Neural cell (in vitro differentiated cells): ENCODE measurements at regions not wholly inside any gene's neighbourhood (a gene's known extent, or its start where the extent isn't known, plus 50 kb on each side); places are given as distances from the start of the nearest gene placed in this dataset.

Source experiments
- H2AFZ ChIP-seq: fragments of 200-600, 300-800 bp; sonication (generic), shearing (Covaris generic); 2 replicates; pipeline ENCODE4 v1.6.0; 2014; ENCODE audit warnings: low read depth, mild to moderate bottlenecking, antibody characterized with exemption, low read length, moderate library complexity
- H3F3A ChIP-seq: fragments of 200-600 bp; shearing (Covaris generic); 2 replicates; pipeline ENCODE4 v1.6.1; 2016; ENCODE audit warnings: mild to moderate bottlenecking, moderate library complexity, mixed read lengths, antibody characterized with exemption, low read length; ENCODE audit not compliant: insufficient read depth, poor library complexity, severe bottlenecking
- H3K27ac ChIP-seq: fragments of 200-600, 300-800 bp; sonication (generic), shearing (Covaris generic); 2 replicates; pipeline ENCODE4 v1.5.1; 2014; ENCODE audit warnings: mild to moderate bottlenecking, low read length, moderate library complexity
- H3K27me3 ChIP-seq: fragments of 300-800, 200-600 bp; sonication (generic), shearing (Covaris generic); 2 replicates; pipeline ENCODE4 v1.6.0; 2014; ENCODE audit warnings: mild to moderate bottlenecking, low read depth, low read length, moderate library complexity; ENCODE audit not compliant: insufficient read depth
- H3K36me3 ChIP-seq: fragments of 300-800, 200-600 bp; sonication (generic), shearing (Covaris generic); 2 replicates; pipeline ENCODE4 v1.5.1; 2014; ENCODE audit warnings: mild to moderate bottlenecking, antibody characterized with exemption, low read length, moderate library complexity; ENCODE audit not compliant: insufficient read depth
- H3K4me2 ChIP-seq: fragments of 300-800, 200-600 bp; sonication (generic), shearing (Covaris generic); 2 replicates; pipeline ENCODE4 v1.6.0; 2014; ENCODE audit warnings: mild to moderate bottlenecking, low read length
- H3K4me3 ChIP-seq: fragments of 300-800, 200-600 bp; sonication (generic), shearing (Covaris generic); 2 replicates; pipeline ENCODE4 v1.5.1; 2014; ENCODE audit warnings: mild to moderate bottlenecking, low read length, moderate library complexity
- H3K79me2 ChIP-seq: fragments of 200-600 bp; shearing (Covaris generic); replicated peaks from 2 replicates; pipeline ENCODE4 v1.6.0; 2014; ENCODE audit warnings: mild to moderate bottlenecking, low read length, moderate library complexity; ENCODE audit not compliant: insufficient read depth
- H3K9ac ChIP-seq: fragments of 300-800, 200-600 bp; sonication (generic), shearing (Covaris generic); 2 replicates; pipeline ENCODE4 v1.6.1; 2016; ENCODE audit warnings: mild to moderate bottlenecking, low read length, mixed read lengths
- H3K9me2 ChIP-seq: fragments of 200-600 bp; shearing (Covaris generic); 2 replicates; pipeline ENCODE4 v1.6.1; 2016; ENCODE audit warnings: mild to moderate bottlenecking, low read length, mixed read lengths; ENCODE audit not compliant: insufficient read depth
- H3K9me3 ChIP-seq: fragments of 200-600, 300-800 bp; sonication (generic), shearing (Covaris generic); 2 replicates; pipeline ENCODE4 v1.6.1; 2016; ENCODE audit warnings: mild to moderate bottlenecking, mixed run types, low read length, moderate library complexity, mixed read lengths
- H4K20me1 ChIP-seq: fragments of 200-600 bp; shearing (Covaris generic); 2 replicates; pipeline ENCODE4 v1.6.1; 2016; ENCODE audit warnings: mild to moderate bottlenecking, mixed run types; ENCODE audit not compliant: insufficient read depth
- EP300 ChIP-seq: fragments of 450-650 bp; conservative IDR thresholded peaks from 2 replicates; pipeline ENCODE4 v1.6.1; 2014; ENCODE audit warnings: antibody characterized with exemption, mild to moderate bottlenecking, moderate library complexity; ENCODE audit not compliant: poor library complexity, severe bottlenecking
- EZH2 ChIP-seq: fragments of 200-600, 300-800 bp; shearing (Covaris generic), sonication (generic); IDR thresholded peaks from 2 replicates; pipeline ENCODE4 v1.6.1; 2014; ENCODE audit warnings: antibody characterized with exemption, low read length, borderline replicate concordance, mild to moderate bottlenecking; ENCODE audit not compliant: insufficient read depth, poor library complexity, severe bottlenecking
- MXI1 ChIP-seq: fragments of 450-650 bp; conservative IDR thresholded peaks from 2 replicates; pipeline ENCODE4 v1.6.1; 2014; ENCODE audit warnings: antibody characterized with exemption, mild to moderate bottlenecking; ENCODE audit not compliant: poor library complexity, severe bottlenecking
- POLR2AphosphoS5 ChIP-seq: IDR thresholded peaks from 2 replicates; pipeline ENCODE4 v1.6.1; 2012
- RAD21 ChIP-seq: fragments of 450-650 bp; conservative IDR thresholded peaks from 2 replicates; pipeline ENCODE4 v1.6.1; 2014; ENCODE audit warnings: antibody characterized with exemption, mild to moderate bottlenecking, moderate library complexity
- SMC3 ChIP-seq: fragments of 450-650 bp; conservative IDR thresholded peaks from 2 replicates; pipeline ENCODE4 v1.6.1; 2014; ENCODE audit warnings: antibody characterized with exemption, mild to moderate bottlenecking, moderate library complexity; ENCODE audit not compliant: poor library complexity
- TAF1 ChIP-seq: IDR thresholded peaks from 2 replicates; pipeline ENCODE4 v1.6.1; 2012; ENCODE audit warnings: low read depth
- TF ChIP-seq, protein P1 (sequence below): fragments of 450-650 bp; IDR thresholded peaks from 2 replicates; pipeline ENCODE4 v1.5.1; 2014; ENCODE audit warnings: antibody characterized with exemption, mild to moderate bottlenecking, moderate library complexity; ENCODE audit not compliant: poor library complexity, severe bottlenecking
- TF ChIP-seq, protein P2 (sequence below): IDR thresholded peaks from 2 replicates; pipeline ENCODE4 v1.6.1; 2012; ENCODE audit warnings: borderline replicate concordance

DNA sequence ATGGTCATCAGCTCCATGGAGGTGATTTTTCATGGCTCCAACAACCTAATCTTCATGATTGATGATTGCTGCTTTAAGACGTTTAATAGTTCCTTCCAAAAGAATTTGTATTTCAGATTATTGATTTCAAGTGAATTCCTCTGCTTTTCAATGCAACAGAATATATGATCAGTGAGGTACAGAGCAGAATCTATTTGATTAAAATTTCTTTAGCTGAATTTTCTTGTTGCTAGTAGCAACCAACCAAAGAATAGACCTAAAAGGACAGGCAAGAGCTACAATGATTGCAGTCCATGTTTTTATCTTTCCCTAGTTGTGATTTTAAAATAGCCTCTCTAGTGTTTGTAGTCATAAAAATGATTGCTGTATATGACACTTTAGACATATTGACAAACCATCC is 76.8 kb upstream of the SCEL start:
- no peak for TF ChIP-seq MXI1
- no peak for TF ChIP-seq SMC3
- TF ChIP-seq RAD21 = no peak
- no peak for TF ChIP-seq TAF1
- TF ChIP-seq, protein P1, sequence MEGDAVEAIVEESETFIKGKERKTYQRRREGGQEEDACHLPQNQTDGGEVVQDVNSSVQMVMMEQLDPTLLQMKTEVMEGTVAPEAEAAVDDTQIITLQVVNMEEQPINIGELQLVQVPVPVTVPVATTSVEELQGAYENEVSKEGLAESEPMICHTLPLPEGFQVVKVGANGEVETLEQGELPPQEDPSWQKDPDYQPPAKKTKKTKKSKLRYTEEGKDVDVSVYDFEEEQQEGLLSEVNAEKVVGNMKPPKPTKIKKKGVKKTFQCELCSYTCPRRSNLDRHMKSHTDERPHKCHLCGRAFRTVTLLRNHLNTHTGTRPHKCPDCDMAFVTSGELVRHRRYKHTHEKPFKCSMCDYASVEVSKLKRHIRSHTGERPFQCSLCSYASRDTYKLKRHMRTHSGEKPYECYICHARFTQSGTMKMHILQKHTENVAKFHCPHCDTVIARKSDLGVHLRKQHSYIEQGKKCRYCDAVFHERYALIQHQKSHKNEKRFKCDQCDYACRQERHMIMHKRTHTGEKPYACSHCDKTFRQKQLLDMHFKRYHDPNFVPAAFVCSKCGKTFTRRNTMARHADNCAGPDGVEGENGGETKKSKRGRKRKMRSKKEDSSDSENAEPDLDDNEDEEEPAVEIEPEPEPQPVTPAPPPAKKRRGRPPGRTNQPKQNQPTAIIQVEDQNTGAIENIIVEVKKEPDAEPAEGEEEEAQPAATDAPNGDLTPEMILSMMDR = no peak
- TF ChIP-seq EZH2 = no peak
- TF ChIP-seq, protein P2, sequence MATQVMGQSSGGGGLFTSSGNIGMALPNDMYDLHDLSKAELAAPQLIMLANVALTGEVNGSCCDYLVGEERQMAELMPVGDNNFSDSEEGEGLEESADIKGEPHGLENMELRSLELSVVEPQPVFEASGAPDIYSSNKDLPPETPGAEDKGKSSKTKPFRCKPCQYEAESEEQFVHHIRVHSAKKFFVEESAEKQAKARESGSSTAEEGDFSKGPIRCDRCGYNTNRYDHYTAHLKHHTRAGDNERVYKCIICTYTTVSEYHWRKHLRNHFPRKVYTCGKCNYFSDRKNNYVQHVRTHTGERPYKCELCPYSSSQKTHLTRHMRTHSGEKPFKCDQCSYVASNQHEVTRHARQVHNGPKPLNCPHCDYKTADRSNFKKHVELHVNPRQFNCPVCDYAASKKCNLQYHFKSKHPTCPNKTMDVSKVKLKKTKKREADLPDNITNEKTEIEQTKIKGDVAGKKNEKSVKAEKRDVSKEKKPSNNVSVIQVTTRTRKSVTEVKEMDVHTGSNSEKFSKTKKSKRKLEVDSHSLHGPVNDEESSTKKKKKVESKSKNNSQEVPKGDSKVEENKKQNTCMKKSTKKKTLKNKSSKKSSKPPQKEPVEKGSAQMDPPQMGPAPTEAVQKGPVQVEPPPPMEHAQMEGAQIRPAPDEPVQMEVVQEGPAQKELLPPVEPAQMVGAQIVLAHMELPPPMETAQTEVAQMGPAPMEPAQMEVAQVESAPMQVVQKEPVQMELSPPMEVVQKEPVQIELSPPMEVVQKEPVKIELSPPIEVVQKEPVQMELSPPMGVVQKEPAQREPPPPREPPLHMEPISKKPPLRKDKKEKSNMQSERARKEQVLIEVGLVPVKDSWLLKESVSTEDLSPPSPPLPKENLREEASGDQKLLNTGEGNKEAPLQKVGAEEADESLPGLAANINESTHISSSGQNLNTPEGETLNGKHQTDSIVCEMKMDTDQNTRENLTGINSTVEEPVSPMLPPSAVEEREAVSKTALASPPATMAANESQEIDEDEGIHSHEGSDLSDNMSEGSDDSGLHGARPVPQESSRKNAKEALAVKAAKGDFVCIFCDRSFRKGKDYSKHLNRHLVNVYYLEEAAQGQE = no peak
- H3K36me3 ChIP-seq = no peaks in the 10 kb centered on the region
- peak overlapping the region; percentile 57 for H3K4me3 ChIP-seq
- no peaks in the 10 kb centered on the region for H3K79me2 ChIP-seq
- no peaks in the 10 kb centered on the region for H3F3A ChIP-seq
- H3K27ac ChIP-seq = peak overlapping the region; percentile 82
- peak overlapping the region; percentile 47 for H3K4me2 ChIP-seq
- H3K9me3 ChIP-seq = no peaks in the 10 kb centered on the region
- H3K9ac ChIP-seq = peak overlapping the region; percentile 34
- H3K27me3 ChIP-seq = no peaks in the 10 kb centered on the region
- no peak overlapping the region for H2AFZ ChIP-seq
- no peaks in the 10 kb centered on the region for H3K9me2 ChIP-seq
- H4K20me1 ChIP-seq = no peaks in the 10 kb centered on the region

DNA sequence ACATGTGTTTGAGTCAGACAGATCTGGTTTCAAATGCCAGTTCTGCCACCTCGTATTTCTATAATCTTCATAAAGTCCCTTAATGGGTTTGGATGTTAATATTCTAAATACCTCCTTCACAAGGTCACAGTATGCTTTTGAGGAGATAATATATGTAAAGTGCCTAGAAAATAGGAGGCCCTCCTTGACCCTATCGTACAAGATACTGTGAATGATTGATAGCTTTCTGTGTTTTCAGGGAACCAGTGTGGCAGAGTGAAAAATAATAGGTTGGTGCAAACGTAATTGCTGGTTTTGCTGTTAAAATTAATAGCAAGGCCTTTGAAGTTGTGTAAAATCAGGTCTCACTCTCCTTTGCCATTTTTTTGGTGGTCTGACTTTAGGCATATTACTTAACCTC is 77.5 kb upstream of the SCEL start:
- no peak overlapping the region for H2AFZ ChIP-seq
- H3K9ac ChIP-seq = no peak overlapping the region
- H3K4me3 ChIP-seq = no peak overlapping the region
- no peaks in the 10 kb centered on the region for H3K9me2 ChIP-seq
- no peaks in the 10 kb centered on the region for H3K36me3 ChIP-seq
- H3K79me2 ChIP-seq = no peaks in the 10 kb centered on the region
- no peaks in the 10 kb centered on the region for H3K9me3 ChIP-seq
- no peak overlapping the region for H3K4me2 ChIP-seq
- no peaks in the 10 kb centered on the region for H3K27me3 ChIP-seq
- no peaks in the 10 kb centered on the region for H4K20me1 ChIP-seq
- TF ChIP-seq EP300 (no peak), EZH2 (no peak), POLR2AphosphoS5 (no peak), SMC3 (no peak), RAD21 (no peak), TAF1 (no peak), MXI1 (no peak)
- TF ChIP-seq, protein P1 = no peak
- TF ChIP-seq, protein P2 = no peak
- H3K27ac ChIP-seq = peak overlapping the region; percentile 82
- no peaks in the 10 kb centered on the region for H3F3A ChIP-seq
